DMS 273 treated with DMSO at 0.1 percent for 48 hours (cell line): ENCODE measurements at regions not wholly inside any gene's neighbourhood (a gene's known extent, or its start where the extent isn't known, plus 50 kb on each side); places are given as distances from the start of the nearest gene placed in this dataset.
"Not testable (repeated sequence)": the region's sequence is repeated elsewhere in the genome, so short reads cannot be mapped to it uniquely, and the experiment has no call there.

Experiments used
- DNase-seq: peaks from one replicate; lab custom pipeline; 2025; lab: John Stamatoyannopoulos, UW

DNA sequence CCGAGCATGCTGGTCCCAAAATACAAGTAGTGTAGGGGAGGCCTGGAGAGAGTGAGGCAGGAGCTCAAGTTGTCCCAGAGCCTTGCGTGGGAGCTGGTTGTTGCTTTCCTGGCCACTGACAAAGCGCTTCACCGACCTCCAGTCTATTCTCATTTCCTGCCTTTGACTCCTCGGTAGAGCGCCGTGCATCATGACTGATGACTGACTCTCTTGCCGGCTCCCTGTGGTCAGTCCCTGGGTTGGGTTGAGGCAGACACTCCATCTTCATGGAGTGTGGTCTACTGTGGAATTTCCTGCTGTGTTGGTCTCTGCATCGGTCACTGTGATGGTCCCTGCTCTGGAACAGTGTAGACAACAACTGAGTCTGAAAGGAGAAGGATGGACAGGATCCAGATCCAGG lies 175.1 kb upstream of the S1PR3 start:
- no peak for DNase-seq

DNA sequence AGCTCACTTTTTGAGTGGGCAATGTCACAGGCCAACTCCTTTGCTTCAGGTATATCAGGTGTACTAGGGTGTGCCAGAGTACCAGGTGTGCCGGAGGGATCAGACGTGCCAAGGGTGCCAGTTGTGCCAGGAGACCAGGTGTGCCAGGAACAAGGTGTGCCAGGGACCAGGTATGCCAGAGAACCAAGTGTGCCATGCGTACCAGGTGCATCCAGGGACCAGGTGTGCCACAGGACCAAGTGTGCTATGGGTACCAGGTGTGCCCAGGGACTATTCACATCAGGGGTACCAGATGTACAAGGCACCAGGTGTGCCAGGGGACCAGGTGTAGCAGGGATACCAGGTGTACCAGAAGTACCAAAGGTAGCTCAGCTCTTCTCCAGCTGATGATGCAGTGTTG lies 174.7 kb upstream of the S1PR3 start:
- no peak for DNase-seq

DNA sequence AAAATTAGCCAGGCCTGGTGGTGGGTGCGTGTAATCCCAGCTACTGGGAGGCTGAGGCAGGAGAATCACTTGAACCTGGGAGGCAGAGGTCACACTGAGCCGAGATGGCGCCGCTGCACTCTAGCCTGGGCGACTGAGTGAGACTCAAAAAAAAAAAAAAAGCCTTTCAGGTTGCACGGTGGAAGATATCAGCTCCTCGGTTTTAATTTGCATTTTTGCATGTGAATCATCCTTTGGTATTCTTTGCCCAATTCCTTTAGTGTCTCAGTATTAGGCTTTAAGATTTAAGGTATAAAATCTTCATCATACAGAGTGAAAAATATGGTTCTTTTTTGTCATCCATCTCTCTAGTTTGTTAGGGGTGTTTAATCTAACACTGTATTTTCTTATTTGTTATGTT lies 173.6 kb upstream of the S1PR3 start:
- no peak for DNase-seq

DNA sequence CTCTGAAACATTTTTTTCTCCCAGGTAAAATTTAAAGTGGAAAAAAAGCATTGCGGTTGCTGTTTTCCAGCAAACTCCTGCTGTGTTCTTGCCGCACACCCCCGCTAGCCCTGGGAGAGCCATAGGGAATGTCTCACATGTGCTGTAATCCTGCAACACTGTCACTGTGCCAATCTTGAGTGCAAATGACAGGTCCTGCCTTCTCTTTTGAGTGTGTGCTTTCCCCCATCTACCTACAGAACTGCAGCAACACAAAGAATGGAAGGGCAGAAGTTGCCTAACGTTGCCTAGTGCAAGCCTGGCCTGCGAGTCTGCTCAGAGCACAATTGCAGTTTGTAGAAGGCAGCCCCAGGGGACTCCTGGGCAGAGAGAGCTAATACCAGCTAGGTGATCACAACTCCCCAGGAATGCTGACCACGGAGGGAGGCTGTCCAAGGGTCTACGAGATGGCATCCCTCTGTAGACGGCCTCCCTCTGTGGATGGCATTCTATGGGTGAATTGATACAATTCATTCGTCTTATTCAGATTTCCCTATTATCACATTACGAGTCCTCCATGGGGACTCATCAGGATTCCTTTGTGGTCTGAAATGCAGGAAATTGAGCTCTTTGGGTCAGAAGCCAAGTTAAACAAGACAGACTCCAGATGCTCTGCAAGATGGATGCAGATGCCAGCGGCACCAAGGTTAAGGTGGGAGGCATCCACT lies 172.6 kb upstream of the S1PR3 start:
- DNase-seq: no peak

DNA sequence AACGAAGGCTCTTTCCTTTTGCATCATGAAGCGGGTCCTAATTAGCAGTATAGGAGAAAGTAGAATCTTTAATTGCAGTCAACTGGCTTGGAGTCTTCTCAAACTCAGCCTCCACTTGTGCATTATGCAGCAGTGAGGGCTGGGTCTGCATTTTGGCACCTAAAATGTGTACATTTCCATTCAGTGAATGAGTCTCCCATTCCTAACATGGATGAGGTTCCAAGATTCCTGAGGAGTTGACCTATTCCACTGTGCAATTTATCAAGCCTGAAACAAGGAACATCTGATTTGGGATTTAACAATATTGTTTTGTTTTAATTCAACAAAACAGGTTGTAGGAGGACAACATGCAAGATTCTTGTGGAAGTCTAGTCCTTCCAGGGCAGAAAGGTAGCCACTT lies 171.8 kb upstream of the S1PR3 start:
- DNase-seq: no peak

DNA sequence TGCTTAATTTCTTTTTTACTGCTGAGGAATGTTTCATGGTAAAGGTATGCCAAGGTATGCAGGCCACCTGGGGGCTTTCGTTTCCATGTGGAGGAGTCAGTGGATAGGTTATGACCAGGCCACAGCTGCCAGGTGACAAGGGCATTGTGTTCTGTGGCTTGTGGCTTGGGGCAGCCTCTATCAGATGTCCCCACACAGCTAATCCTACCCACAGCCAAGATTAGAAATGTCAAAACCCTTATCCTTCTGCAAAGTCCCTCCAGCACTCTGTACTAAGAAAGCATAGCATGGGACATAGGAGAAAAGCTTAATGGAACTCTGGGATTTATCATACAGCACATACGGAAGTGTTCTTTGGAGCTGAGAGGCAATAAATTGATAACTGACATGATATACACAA lies 171.2 kb upstream of the S1PR3 start:
- no peak for DNase-seq

DNA sequence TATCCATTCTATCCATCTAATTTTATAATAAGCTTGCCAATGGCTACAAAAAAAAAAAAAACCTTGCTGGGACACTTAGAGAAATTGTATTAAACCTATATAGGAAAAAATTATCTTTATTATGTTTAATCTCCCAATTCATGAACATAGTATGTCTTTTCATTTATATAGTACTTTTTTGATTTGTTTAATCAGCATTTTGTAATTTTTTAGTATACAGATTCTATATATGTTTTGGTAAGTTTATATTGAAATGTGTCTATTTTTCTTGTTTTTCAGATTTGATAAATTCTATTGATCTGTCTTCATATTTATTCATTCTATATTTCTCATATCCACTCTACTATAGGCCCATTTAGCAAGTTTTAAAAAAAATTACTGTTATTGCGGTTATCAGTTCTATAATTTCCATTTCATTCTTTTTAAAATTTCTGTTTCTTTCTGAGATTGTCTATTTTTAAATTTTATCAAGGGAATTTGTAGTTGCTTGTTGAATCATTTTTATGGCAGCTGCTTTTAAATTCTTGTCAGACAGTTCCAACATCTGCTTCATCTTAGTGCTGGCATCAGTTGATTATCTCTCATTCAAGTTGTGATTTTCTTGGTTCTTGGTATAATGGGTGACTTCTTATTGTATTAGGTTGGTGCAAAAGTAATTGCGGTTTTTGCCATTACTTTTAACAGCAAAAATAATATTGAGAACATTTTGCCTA lies 170.1 kb upstream of the S1PR3 start:
- no peak for DNase-seq

DNA sequence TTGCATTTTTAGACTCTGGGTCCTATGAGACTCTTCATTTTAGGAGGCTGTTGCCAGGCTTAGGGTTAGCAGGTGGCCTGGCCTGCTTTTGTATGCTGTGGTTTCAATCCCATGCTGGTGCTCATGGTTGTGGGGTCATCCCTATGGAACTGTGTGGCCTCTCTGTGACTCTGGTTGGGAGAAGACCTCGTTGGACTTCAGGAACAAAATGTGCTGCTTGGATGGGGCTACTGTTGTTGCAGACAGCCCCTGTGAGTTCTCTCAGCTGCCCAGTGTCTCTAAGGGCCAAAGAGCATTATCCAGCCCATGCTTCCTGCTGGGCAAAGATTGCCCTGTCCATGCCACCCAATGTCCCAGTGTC lies 169.5 kb upstream of the S1PR3 start:
- no peak for DNase-seq

DNA sequence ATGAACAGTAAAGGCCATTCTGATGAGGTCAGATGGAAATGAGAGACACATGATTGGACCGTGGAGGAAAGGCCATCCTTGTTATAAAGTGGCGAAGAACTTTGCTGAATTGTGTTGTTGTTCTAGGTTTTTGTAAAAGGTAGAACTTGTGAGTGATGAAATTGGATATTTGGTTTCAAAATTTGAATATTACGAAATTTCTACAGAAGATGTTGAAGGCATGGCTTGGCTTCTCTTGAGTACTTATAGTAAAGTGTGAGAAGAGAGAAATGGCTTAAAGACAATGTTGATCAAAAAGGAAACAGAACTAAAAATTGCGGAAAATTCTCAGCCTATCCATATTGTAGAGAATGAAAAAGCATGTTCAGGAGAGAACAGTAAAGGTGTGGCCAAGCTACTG lies 166.6 kb upstream of the S1PR3 start:
- no peak for DNase-seq

DNA sequence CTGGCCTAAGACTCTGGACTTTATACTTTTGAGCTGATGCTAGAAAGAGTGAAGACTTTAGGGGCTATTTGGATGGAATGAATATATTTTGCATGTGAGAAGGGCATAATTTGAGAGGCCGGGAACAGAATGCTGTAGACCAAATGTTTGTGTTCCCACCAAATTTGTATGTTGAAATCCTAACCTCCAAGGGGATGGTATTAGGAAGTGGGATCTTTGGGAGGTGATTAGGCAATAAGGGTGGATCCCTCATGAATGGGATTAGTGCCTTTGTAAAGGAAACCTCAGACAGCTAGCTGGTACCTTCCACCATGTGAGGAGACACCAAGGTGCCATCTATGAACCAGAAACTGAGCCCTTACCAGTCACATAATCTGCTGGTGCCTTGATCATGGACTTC lies 165.1 kb upstream of the S1PR3 start:
- DNase-seq: no peak

DNA sequence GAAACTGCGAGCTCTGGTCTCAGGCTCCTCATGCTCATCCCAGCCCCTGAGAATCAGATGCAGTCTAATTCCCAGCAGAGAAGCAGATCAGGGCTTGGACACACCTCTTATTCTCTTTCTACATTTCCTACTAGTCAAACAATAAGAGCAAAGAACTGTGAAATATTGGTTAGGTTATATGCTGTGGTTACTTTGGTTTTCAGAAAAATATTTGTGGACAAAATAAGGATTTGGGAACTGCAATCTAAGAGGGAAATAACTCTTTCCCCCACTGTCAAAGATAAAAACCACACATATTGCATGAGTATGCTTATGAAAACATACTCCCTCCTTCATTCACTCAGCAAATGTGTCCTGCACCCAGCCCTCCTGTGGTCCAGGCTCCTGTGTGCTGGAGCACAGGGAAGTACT lies 164.5 kb upstream of the S1PR3 start:
- DNase-seq: no peak

DNA sequence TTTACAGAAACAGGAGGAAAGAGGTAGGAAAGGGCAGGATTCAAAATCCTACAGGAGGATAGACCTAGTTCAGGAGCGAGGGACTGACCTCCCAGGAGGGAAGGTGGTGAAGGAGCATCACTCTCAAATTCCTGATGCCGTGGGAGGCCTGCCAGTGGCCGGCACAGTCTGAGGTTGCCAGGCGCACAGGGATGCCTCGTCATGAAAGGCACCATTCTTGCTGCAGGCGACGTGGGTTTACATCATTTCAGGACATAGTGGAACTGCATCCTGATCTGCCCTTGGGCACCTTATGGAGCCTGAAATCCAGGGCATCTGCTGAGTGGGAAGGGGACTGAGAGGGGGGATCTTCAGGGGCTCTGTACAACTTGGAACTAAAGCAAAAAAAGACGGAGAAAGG lies 163.2 kb upstream of the S1PR3 start:
- DNase-seq: no peak

DNA sequence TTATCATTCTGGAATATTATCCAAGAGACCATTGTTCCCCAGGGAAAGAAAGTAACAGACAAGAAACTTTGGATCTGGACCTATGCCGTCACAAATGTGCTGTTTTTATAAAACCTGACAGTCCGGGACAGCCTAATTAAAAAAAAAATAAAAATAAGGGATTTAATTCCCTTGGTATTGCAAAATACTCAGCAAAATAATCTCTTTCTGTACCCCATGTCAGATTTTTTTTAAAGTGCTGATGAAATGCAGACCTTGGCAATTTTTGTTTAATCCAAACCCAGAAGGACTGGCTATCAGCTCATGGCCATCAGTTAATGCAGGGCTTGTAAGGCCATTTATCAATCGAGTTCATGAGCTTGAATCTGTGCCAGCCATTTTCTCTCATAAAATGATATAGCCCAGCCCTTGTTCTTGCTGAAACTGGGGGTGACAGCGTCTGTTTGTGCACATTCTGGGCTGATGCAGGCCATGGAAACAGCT lies 162.7 kb upstream of the S1PR3 start:
- no peak for DNase-seq

DNA sequence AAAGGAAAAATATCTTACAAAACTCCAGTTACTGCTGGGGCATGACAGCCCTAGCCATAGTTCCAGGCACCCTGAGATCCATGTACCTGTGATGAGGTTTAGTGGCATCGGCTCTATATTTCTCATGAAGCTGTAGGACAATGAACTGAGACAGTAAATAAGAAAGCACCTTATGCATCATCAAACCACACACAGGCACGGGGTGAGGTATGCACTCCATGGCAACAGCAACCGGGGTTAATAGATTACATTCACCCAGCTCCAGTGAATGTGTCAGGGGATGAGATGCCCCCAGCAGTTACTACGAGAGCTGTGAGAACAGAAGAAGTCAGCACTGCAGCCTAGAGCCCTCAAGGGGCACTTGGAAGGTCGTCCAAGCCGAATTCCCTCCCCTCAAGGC lies 162.0 kb upstream of the S1PR3 start:
- DNase-seq: no peak

DNA sequence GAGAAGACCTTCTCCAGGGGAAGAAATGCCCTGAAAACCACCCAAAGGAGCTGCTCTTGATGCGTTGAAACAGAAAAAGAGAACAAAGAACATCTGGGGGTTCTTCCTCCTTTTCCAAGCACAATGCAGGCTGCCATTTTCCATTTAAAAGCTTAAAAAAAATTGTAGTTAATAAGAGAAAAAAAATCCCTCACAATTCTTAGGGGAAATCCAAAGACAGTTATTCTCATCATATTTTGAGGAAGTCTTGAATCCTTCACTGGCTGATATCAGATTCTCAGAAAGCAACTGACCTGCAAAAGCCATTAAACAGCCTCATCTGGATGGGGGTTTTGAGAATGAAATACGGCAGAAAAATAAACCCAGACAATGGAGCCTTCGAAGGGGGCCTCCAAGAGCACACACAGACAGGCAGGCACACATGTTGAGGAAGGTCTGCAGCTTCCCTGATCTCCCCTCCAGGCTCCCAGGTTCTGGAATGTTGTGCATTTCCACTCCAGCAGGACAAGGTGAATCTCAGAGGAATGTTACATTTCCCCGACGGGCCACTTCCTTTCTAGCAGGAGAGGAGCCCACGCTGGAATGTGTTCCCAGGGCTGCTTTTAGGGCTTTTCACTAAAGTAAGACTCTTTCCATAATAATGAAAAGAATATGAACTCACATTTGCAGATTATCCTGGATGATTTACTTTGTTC lies 159.4 kb upstream of the S1PR3 start:
- no peak for DNase-seq

DNA sequence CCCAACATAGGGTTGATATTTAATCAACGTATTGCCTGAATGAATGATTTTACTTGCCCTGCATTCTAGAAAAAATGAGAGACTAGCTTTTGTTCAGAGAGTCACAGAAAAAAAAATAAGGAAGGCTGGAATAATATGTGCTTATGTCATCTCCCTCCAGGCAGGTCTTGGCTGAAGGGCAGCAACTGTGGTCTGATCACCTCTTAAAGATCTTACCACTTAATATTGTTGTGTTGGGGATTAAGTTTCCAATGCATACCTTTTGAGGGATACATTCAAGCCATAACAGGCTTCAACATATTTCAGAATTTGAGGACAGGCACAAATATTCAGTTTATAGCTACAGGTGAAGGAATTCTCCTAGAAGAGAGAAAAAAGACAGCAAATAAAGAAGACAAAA lies 157.3 kb upstream of the S1PR3 start:
- DNase-seq: no peak

DNA sequence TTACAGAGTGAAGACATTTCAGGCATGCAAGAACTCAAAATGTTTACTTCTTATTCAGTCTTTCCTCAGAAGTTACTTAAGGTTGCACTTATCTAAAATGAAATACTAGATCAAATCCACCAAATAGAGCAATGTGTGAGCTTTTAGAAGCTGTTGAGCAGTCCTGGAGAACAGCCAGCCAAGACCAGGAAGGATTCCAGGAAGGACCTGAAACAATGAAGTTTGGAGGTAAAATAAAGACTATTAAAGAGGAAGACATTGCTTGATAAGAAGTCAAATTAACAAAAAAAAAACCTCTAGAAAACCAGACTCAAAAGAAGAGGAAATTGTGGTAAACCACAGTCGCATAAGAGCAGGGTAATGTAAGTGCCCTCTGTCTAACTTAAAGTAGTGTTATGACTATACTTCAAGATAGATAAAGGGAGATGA lies 156.2 kb upstream of the S1PR3 start:
- DNase-seq: no peak

DNA sequence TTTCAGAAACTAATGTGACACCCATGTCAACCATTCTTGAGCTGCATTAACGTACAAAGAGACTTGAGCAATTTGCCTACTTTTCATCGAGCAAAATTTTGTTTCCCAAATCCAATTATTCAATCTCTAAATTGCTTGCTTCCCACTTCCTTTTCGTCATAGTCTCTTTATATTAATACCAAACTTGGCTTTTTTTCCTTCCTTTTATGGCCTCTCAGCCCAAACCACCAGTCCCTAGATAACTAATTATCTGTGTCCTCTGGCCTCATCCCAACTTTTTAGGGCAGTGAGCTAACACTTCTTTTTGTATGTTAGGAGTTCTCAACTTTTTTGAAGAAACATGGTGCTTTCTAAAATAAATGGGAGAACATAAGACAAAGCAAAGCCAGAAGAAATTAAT lies 155.5 kb upstream of the S1PR3 start:
- no peak for DNase-seq

DNA sequence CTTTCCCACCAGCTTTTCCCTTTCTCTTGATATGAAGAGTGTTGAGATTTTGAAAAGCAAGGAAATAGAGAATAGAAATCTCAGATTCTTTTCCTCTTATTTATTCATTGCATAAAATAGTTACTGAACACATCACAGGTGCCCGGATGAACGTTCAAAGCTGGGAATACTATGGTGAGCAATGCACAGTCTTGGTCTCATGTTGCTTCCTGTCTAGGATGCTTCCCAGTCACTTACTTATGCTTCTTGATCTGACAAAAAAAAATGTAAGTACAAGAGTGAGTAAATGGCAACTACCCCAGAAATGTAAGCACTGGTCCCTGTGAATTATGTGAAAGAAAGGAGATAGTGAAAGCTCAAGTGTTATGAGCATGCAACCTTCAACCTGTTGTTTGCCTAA lies 153.5 kb upstream of the S1PR3 start:
- no peak for DNase-seq

DNA sequence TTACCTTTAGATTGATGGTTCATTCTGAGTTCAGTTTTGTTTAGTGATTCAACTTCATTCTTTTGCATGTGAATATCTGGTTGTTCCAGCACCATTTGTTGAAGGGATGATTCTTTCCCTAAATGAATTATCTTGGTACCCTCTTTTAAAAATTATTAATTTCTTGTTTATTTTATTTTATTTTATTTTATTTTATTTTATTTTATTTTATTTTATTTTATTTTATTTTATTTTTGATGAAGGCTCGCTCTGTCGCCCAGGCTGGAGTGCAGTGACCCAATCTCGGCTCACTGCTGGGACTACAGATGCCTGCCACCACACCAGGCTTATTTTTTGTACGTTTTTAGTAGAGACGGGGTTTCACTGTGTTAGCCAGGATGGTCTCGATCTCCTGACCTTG lies 141.4 kb upstream of the S1PR3 start:
- not testable (repeated sequence) for DNase-seq

DNA sequence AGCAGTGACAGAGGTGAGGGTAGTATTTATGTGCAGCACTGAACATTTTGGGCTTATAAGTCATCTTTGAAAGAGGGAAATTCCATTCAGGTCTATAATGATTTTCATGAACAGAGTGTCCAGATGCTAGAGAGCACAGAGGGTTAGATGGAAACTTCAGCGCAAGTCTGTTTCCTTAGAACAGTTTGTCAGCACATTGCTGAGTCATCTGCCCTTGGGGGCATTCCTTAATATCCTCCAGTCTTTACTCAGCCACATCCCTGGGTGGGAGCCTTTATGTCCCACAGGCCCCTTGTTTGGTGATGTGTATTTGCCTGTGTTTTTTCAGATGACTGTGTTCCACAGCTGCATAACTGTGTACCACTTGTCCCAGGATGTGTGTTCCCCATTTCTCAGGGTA lies 138.5 kb upstream of the S1PR3 start:
- DNase-seq: no peak

DNA sequence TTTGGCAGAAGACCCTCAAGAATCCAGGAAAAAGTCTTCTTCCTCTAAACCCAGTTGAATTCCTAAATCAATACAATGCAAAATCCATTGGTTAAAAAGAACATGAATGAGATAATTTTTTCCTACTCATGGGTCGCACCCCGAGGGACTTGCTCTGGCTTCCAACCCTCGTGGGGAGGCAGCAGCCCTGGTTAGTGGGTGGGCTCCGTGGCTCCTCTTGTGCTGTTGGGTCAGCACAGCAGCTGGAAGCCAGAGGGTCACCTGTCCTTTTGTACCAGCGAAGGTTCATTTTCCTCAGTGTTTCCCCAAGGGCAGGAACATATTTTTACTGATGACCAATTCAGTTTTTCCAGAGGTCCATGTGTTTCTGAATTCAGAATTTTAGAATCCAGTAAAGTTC lies 120.6 kb upstream of the S1PR3 start:
- no peak for DNase-seq

DNA sequence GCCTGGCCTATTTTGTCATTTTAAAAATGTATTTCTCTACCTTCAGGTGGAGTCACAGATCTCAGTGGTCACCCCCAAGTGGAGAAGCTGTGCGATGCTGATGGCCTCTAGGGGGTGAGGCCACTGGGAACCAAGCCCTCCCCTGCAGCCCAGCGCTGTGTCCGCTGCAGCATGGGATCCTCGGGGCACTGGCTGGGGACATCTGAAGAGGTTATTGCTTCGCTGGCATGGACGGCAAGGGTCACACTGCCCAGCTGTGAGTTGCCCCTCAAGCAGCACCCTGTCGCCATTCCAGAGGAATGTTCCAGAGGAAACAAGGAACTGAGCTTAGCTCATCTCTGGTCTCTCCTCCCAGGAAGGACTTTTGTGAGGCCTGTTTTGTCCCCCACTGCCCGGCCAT lies 119.6 kb upstream of the S1PR3 start:
- no peak for DNase-seq
